ENCODE measurements at regions not wholly inside any gene's neighbourhood (a gene's known extent, or its start where the extent isn't known, plus 50 kb on each side); places are given as distances from the start of the nearest gene placed in this dataset.

GRCh38 chr10:76784076-76784475 is 853.5 kb downstream of the KCNMA1 start:
- TF ChIP-seq POLR2A (IDR thresholded peaks at IDR 0.05), result no peak
- TF ChIP-seq, protein P1, sequence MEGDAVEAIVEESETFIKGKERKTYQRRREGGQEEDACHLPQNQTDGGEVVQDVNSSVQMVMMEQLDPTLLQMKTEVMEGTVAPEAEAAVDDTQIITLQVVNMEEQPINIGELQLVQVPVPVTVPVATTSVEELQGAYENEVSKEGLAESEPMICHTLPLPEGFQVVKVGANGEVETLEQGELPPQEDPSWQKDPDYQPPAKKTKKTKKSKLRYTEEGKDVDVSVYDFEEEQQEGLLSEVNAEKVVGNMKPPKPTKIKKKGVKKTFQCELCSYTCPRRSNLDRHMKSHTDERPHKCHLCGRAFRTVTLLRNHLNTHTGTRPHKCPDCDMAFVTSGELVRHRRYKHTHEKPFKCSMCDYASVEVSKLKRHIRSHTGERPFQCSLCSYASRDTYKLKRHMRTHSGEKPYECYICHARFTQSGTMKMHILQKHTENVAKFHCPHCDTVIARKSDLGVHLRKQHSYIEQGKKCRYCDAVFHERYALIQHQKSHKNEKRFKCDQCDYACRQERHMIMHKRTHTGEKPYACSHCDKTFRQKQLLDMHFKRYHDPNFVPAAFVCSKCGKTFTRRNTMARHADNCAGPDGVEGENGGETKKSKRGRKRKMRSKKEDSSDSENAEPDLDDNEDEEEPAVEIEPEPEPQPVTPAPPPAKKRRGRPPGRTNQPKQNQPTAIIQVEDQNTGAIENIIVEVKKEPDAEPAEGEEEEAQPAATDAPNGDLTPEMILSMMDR (IDR thresholded peaks at IDR 0.05), result no peak

All from heart left ventricle (tissue), 13 donors.